IPS-15b (cell line): ENCODE measurements at regions not wholly inside any gene's neighbourhood (a gene's known extent, or its start where the extent isn't known, plus 50 kb on each side); places are given as distances from the start of the nearest gene placed in this dataset.

Experiments used
- H3K27me3 ChIP-seq: one replicate; pipeline ENCODE4 v1.6.1; 2013; ENCODE audit warnings: low read length; ENCODE audit not compliant: control insufficient read depth, insufficient read depth
- H3K36me3 ChIP-seq: one replicate; pipeline ENCODE4 v1.6.1; 2013; ENCODE audit warnings: low read length; ENCODE audit not compliant: control insufficient read depth, insufficient read depth
- H3K4me1 ChIP-seq: one replicate; pipeline ENCODE4 v1.6.1; 2013; ENCODE audit warnings: mild to moderate bottlenecking, low read length; ENCODE audit not compliant: control insufficient read depth, insufficient read depth
- H3K4me3 ChIP-seq: one replicate; pipeline ENCODE4 v1.5.1; 2013; ENCODE audit warnings: low read depth, low read length
- H3K9ac ChIP-seq: one replicate; pipeline ENCODE4 v1.6.1; 2013; ENCODE audit warnings: low read depth, mild to moderate bottlenecking, low read length
- H3K9me3 ChIP-seq: one replicate; pipeline ENCODE4 v1.6.1; 2013; ENCODE audit warnings: mild to moderate bottlenecking, low read length; ENCODE audit not compliant: control insufficient read depth, insufficient read depth

- H3K27me3 ChIP-seq = no peaks in the 10 kb centered on the region
- no peak overlapping the region for H3K4me3 ChIP-seq
- H3K9ac ChIP-seq = no peak overlapping the region
- no peaks in the 10 kb centered on the region for H3K9me3 ChIP-seq
- no peaks in the 10 kb centered on the region for H3K4me1 ChIP-seq
- H3K36me3 ChIP-seq = no peaks in the 10 kb centered on the region
These were observed 396.7 kb downstream of the PTPRU start for GRCh38 chr1:29632806-29633615.

- H3K4me1 ChIP-seq = no peaks in the 10 kb centered on the region
- H3K9ac ChIP-seq = no peak overlapping the region
- H3K36me3 ChIP-seq = no peaks in the 10 kb centered on the region
- no peaks in the 10 kb centered on the region for H3K27me3 ChIP-seq
- no peaks in the 10 kb centered on the region for H3K9me3 ChIP-seq
- H3K4me3 ChIP-seq = no peak overlapping the region
These were observed 395.8 kb downstream of the PTPRU start for GRCh38 chr1:29631836-29632805.

- Histone ChIP-seq H3K36me3 (no peaks in the 10 kb centered on the region), H3K27me3 (no peaks in the 10 kb centered on the region), H3K4me1 (no peaks in the 10 kb centered on the region), H3K9me3 (no peaks in the 10 kb centered on the region), H3K9ac (no peak overlapping the region), H3K4me3 (no peak overlapping the region)
These were observed 395.0 kb downstream of the PTPRU start for GRCh38 chr1:29631361-29631760.

- Histone ChIP-seq H3K4me1 (no peaks in the 10 kb centered on the region), H3K4me3 (no peak overlapping the region), H3K27me3 (no peaks in the 10 kb centered on the region), H3K9me3 (no peaks in the 10 kb centered on the region), H3K36me3 (no peaks in the 10 kb centered on the region), H3K9ac (no peak overlapping the region)
These were observed 394.4 kb downstream of the PTPRU start for GRCh38 chr1:29630756-29631155.

- no peaks in the 10 kb centered on the region for H3K36me3 ChIP-seq
- H3K9ac ChIP-seq = no peak overlapping the region
- no peaks in the 10 kb centered on the region for H3K4me1 ChIP-seq
- H3K9me3 ChIP-seq = no peaks in the 10 kb centered on the region
- H3K27me3 ChIP-seq = no peaks in the 10 kb centered on the region
- no peak overlapping the region for H3K4me3 ChIP-seq
These were observed 393.6 kb downstream of the PTPRU start for GRCh38 chr1:29629814-29630516.

- Histone ChIP-seq H3K36me3 (no peaks in the 10 kb centered on the region), H3K9ac (no peak overlapping the region), H3K27me3 (no peaks in the 10 kb centered on the region), H3K9me3 (no peaks in the 10 kb centered on the region), H3K4me3 (no peak overlapping the region), H3K4me1 (no peaks in the 10 kb centered on the region)
These were observed 393.1 kb downstream of the PTPRU start for GRCh38 chr1:29629401-29629800.

GRCh38 chr1:29628190-29628589 lies 391.9 kb downstream of the PTPRU start:
- Histone ChIP-seq H3K27me3 (no peaks in the 10 kb centered on the region), H3K4me3 (no peak overlapping the region)

GRCh38 chr1:29626726-29627125 lies 390.4 kb downstream of the PTPRU start:
- no peaks in the 10 kb centered on the region for H3K27me3 ChIP-seq
- H3K9me3 ChIP-seq = no peaks in the 10 kb centered on the region
- no peak overlapping the region for H3K4me3 ChIP-seq
- no peaks in the 10 kb centered on the region for H3K36me3 ChIP-seq
- H3K9ac ChIP-seq = no peak overlapping the region
- H3K4me1 ChIP-seq = no peaks in the 10 kb centered on the region

More at GRCh38 chr1:29628190-29628589, 391.9 kb downstream of the PTPRU start:
- Histone ChIP-seq H3K4me1 (no peaks in the 10 kb centered on the region), H3K9me3 (no peaks in the 10 kb centered on the region), H3K36me3 (no peaks in the 10 kb centered on the region), H3K9ac (no peak overlapping the region)

- no peaks in the 10 kb centered on the region for H3K27me3 ChIP-seq
- no peaks in the 10 kb centered on the region for H3K9me3 ChIP-seq
- H3K36me3 ChIP-seq = no peaks in the 10 kb centered on the region
- no peaks in the 10 kb centered on the region for H3K4me1 ChIP-seq
- no peak overlapping the region for H3K9ac ChIP-seq
- no peak overlapping the region for H3K4me3 ChIP-seq
These were observed 389.7 kb downstream of the PTPRU start for GRCh38 chr1:29626066-29626465.

- Histone ChIP-seq H3K27me3 (no peaks in the 10 kb centered on the region), H3K4me3 (no peak overlapping the region), H3K36me3 (no peaks in the 10 kb centered on the region), H3K9ac (no peak overlapping the region), H3K4me1 (no peaks in the 10 kb centered on the region), H3K9me3 (no peaks in the 10 kb centered on the region)
These were observed 388.7 kb downstream of the PTPRU start for GRCh38 chr1:29625084-29625420.

- Histone ChIP-seq H3K36me3 (no peaks in the 10 kb centered on the region), H3K9ac (no peak overlapping the region), H3K4me3 (no peak overlapping the region), H3K27me3 (no peaks in the 10 kb centered on the region), H3K9me3 (no peaks in the 10 kb centered on the region), H3K4me1 (no peaks in the 10 kb centered on the region)
These were observed 388.2 kb downstream of the PTPRU start for GRCh38 chr1:29624320-29625083.
